Progenitor cell of endocrine pancreas (in vitro differentiated cells): ENCODE measurements at regions not wholly inside any gene's neighbourhood (a gene's known extent, or its start where the extent isn't known, plus 50 kb on each side); places are given as distances from the start of the nearest gene placed in this dataset.

Source experiments
- DNase-seq: peaks from one replicate; pipeline ENCODE4 v3.0.0; 2021; ENCODE audit warnings: low spot score; ENCODE audit not compliant: unreplicated experiment
- H3K27ac Mint-ChIP-seq: 2 replicates; pipeline ENCODE4 v1.8.0; 2021; ENCODE audit warnings: mild to moderate bottlenecking, moderate library complexity, mixed read lengths
- H3K27me3 Mint-ChIP-seq: 2 replicates; pipeline ENCODE4 v1.8.0; 2021; ENCODE audit warnings: mixed read lengths
- H3K36me3 Mint-ChIP-seq: 2 replicates; pipeline ENCODE4 v1.8.0; 2022; ENCODE audit warnings: mixed read lengths; ENCODE audit not compliant: insufficient read depth
- H3K4me1 Mint-ChIP-seq: 2 replicates; pipeline ENCODE4 v1.8.0; 2021; ENCODE audit warnings: low read depth, mixed read lengths
- H3K4me3 Mint-ChIP-seq: 2 replicates; pipeline ENCODE4 v1.8.0; 2021; ENCODE audit warnings: low read depth, mild to moderate bottlenecking, moderate library complexity, mixed read lengths
- H3K9me3 Mint-ChIP-seq: 2 replicates; pipeline ENCODE4 v1.8.0; 2021; ENCODE audit warnings: low read depth, mixed read lengths
- TF ChIP-seq, protein P1 (sequence below): fragments of 200-600 bp; sonication (generic); IDR thresholded peaks from one replicate; pipeline ENCODE4 v1.5.0; 2021; ENCODE audit warnings: antibody characterized with exemption, mild to moderate bottlenecking; ENCODE audit not compliant: unreplicated experiment

DNA sequence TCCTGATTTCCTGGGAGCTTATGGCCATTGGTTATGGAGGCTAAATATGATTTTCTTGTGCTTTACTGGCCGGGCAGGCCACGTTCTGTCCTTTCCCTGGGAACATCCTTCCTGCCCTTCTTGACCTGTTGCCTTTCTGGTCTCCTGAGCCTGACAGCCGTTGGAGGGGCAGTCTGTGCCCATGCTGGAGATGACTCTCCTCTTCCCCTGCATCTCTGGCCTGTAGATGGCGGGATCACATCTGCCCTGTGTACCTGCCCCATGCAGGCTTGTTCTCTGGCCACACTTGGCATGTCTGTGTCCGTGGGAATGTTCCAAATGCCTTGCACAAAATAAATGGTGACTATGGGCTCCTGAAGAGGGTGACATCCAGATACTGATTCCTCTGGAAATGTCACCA, 253.1 kb upstream of the IRX4 start:
- no peak for DNase-seq
- Mint-ChIP-seq H3K27me3 (peaks cover 63% of the 10 kb centered on the region), H3K4me1 (peaks cover 4% of the 10 kb centered on the region), H3K27ac (no peak overlapping the region), H3K4me3 (no peak overlapping the region), H3K36me3 (no peaks in the 10 kb centered on the region), H3K9me3 (no peaks in the 10 kb centered on the region)
- TF ChIP-seq, protein P1, sequence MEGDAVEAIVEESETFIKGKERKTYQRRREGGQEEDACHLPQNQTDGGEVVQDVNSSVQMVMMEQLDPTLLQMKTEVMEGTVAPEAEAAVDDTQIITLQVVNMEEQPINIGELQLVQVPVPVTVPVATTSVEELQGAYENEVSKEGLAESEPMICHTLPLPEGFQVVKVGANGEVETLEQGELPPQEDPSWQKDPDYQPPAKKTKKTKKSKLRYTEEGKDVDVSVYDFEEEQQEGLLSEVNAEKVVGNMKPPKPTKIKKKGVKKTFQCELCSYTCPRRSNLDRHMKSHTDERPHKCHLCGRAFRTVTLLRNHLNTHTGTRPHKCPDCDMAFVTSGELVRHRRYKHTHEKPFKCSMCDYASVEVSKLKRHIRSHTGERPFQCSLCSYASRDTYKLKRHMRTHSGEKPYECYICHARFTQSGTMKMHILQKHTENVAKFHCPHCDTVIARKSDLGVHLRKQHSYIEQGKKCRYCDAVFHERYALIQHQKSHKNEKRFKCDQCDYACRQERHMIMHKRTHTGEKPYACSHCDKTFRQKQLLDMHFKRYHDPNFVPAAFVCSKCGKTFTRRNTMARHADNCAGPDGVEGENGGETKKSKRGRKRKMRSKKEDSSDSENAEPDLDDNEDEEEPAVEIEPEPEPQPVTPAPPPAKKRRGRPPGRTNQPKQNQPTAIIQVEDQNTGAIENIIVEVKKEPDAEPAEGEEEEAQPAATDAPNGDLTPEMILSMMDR, result no peak

- DNase-seq, result no peak
- TF ChIP-seq, protein P1, result no peak
- H3K27me3 Mint-ChIP-seq, result peaks cover 63% of the 10 kb centered on the region
- peaks cover 4% of the 10 kb centered on the region for H3K4me1 Mint-ChIP-seq
- no peaks in the 10 kb centered on the region for H3K9me3 Mint-ChIP-seq
- no peak overlapping the region for H3K27ac Mint-ChIP-seq
- no peak overlapping the region for H3K4me3 Mint-ChIP-seq
- H3K36me3 Mint-ChIP-seq, result no peaks in the 10 kb centered on the region
Observed at GRCh38 chr5:2135354-2135753, 252.6 kb upstream of the IRX4 start.

- Mint-ChIP-seq H3K4me1 (peaks cover 4% of the 10 kb centered on the region), H3K27me3 (peaks cover 60% of the 10 kb centered on the region), H3K36me3 (no peaks in the 10 kb centered on the region), H3K27ac (no peak overlapping the region), H3K9me3 (no peaks in the 10 kb centered on the region), H3K4me3 (no peak overlapping the region)
- no peak for DNase-seq
- TF ChIP-seq, protein P1, result no peak
Observed at GRCh38 chr5:2134543-2135292, 252.0 kb upstream of the IRX4 start.

- peaks cover 55% of the 10 kb centered on the region for H3K27me3 Mint-ChIP-seq
- H3K4me3 Mint-ChIP-seq, result no peak overlapping the region
- TF ChIP-seq, protein P1, result no peak
- H3K4me1 Mint-ChIP-seq, result peaks cover 9% of the 10 kb centered on the region
- no peaks in the 10 kb centered on the region for H3K36me3 Mint-ChIP-seq
- H3K27ac Mint-ChIP-seq, result no peak overlapping the region
- H3K9me3 Mint-ChIP-seq, result no peaks in the 10 kb centered on the region
- no peak for DNase-seq
Observed at GRCh38 chr5:2133936-2134335, 251.2 kb upstream of the IRX4 start.

- peaks cover 9% of the 10 kb centered on the region for H3K4me1 Mint-ChIP-seq
- no peak overlapping the region for H3K27ac Mint-ChIP-seq
- TF ChIP-seq, protein P1, result no peak
- no peaks in the 10 kb centered on the region for H3K36me3 Mint-ChIP-seq
- peaks cover 50% of the 10 kb centered on the region for H3K27me3 Mint-ChIP-seq
- no peak overlapping the region for H3K4me3 Mint-ChIP-seq
- DNase-seq, result no peak
- H3K9me3 Mint-ChIP-seq, result no peaks in the 10 kb centered on the region
Observed at GRCh38 chr5:2133080-2133479, 250.4 kb upstream of the IRX4 start.
